ENCODE measurements at regions not wholly inside any gene's neighbourhood (a gene's known extent, or its start where the extent isn't known, plus 50 kb on each side); places are given as distances from the start of the nearest gene placed in this dataset.
"Not testable (repeated sequence)": the region's sequence is repeated elsewhere in the genome, so short reads cannot be mapped to it uniquely, and the experiment has no call there.

GRCh38 chr6:82795940-82796339, 269.7 kb downstream of the UBE3D start:
- Histone ChIP-seq H3K27ac (ENCODE audit: low read depth, low read length) (no peak overlapping the region), H3K4me3 (ENCODE audit: low read length) (no peak overlapping the region), H3K27me3 (ENCODE audit: control insufficient read depth in 2 of 2, insufficient read depth in 2 of 2, low read length in 2 of 2) (no peaks in the 10 kb centered on the region), H3K36me3 (ENCODE audit: control insufficient read depth in 2 of 3, insufficient read depth in 3 of 3, low read length in 3 of 3) (no peaks in the 10 kb centered on the region), H3K4me1 (ENCODE audit: control insufficient read depth in 2 of 2, insufficient read depth in 2 of 2, low read length in 2 of 2) (no peaks in the 10 kb centered on the region), H3K9me3 (ENCODE audit: control insufficient read depth in 2 of 3, low read length in 3 of 3) (no peaks in the 10 kb centered on the region)
- Mint-ChIP-seq H3K9me3 (peaks cover 0 to 19% (median 8%) of the 10 kb centered on the region in 11 donors), H3K27ac (no peak overlapping the region), H3K27me3 (no peaks in the 10 kb centered on the region), H3K4me3 (no peak overlapping the region), H3K36me3 (no peaks in the 10 kb centered on the region), H3K4me1 (no peaks in the 10 kb centered on the region)
- ATAC-seq, result no peak
- no peak for DNase-seq
- ChIA-PET CTCF (no interaction called here), POLR2A (no interaction called here)
- intact Hi-C loops (cut with micrococcal nuclease), result no loop called here

GRCh38 chr6:82801083-82801482, 264.6 kb downstream of the UBE3D start:
- H3K27me3 ChIP-seq (ENCODE audit: control insufficient read depth in 2 of 2, insufficient read depth in 2 of 2, low read length in 2 of 2), result no peaks in the 10 kb centered on the region
- no peak overlapping the region for H3K4me3 ChIP-seq (ENCODE audit: low read length)
- ChIA-PET POLR2A (no interaction called here), CTCF (no interaction called here)
- H3K36me3 Mint-ChIP-seq, result no peaks in the 10 kb centered on the region
- intact Hi-C loops (cut with micrococcal nuclease), result no loop called here
- no peaks in the 10 kb centered on the region for H3K27me3 Mint-ChIP-seq
- H3K27ac Mint-ChIP-seq, result no peak overlapping the region
- no peaks in the 10 kb centered on the region for H3K4me1 Mint-ChIP-seq
- no peak for DNase-seq
- H3K4me3 Mint-ChIP-seq, result no peak overlapping the region
- no peak overlapping the region for H3K27ac ChIP-seq (ENCODE audit: low read depth, low read length)
- no peaks in the 10 kb centered on the region for H3K36me3 ChIP-seq (ENCODE audit: control insufficient read depth in 2 of 3, insufficient read depth in 3 of 3, low read length in 3 of 3)
- no peaks in the 10 kb centered on the region for H3K4me1 ChIP-seq (ENCODE audit: control insufficient read depth in 2 of 2, insufficient read depth in 2 of 2, low read length in 2 of 2)
- peaks cover 0 to 35% (median 12%) of the 10 kb centered on the region in 11 donors for H3K9me3 Mint-ChIP-seq
- H3K9me3 ChIP-seq (ENCODE audit: control insufficient read depth in 2 of 3, low read length in 3 of 3), result no peaks in the 10 kb centered on the region
- no peak for ATAC-seq

DNA sequence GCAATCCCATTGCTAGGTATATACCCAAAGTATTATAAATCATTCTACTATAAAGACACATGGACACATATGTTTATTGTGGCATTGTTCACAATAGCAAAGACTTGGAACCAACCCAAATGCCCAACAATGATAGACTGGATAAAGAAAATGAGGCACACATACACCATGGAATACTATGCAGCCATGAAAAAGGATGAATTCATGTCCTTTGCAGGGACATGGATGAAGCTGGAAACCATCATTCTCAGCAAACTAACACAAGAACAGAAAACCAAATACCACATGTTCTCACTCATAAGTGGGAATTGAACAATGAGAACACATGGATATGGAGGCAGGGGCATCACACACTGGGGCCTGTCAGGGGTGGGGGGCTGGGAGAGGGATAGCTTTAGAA, 249.4 kb downstream of the UBE3D start:
- H3K27me3 ChIP-seq (ENCODE audit: control insufficient read depth in 2 of 2, insufficient read depth in 2 of 2, low read length in 2 of 2); H3K4me1 Mint-ChIP-seq; H3K4me3 Mint-ChIP-seq; DNase-seq; H3K9me3 ChIP-seq (ENCODE audit: control insufficient read depth in 2 of 3, low read length in 3 of 3); H3K36me3 Mint-ChIP-seq; H3K4me3 ChIP-seq (ENCODE audit: low read length); H3K27ac Mint-ChIP-seq; intact Hi-C loops (cut with micrococcal nuclease); H3K27me3 Mint-ChIP-seq; H3K36me3 ChIP-seq (ENCODE audit: control insufficient read depth in 2 of 3, insufficient read depth in 3 of 3, low read length in 3 of 3); H3K27ac ChIP-seq (ENCODE audit: low read depth, low read length); ATAC-seq; POLR2A ChIA-PET; H3K4me1 ChIP-seq (ENCODE audit: control insufficient read depth in 2 of 2, insufficient read depth in 2 of 2, low read length in 2 of 2); CTCF ChIA-PET: not testable (repeated sequence)
- peaks cover 0 to 14% (median 0%) of the 10 kb centered on the region in 11 donors for H3K9me3 Mint-ChIP-seq

- H3K4me3 Mint-ChIP-seq, result no peak overlapping the region
- peaks cover 0 to 12% (median 0%) of the 10 kb centered on the region in 11 donors for H3K9me3 Mint-ChIP-seq
- no peaks in the 10 kb centered on the region for H3K4me1 ChIP-seq (ENCODE audit: control insufficient read depth in 2 of 2, insufficient read depth in 2 of 2, low read length in 2 of 2)
- H3K27ac ChIP-seq (ENCODE audit: low read depth, low read length), result no peak overlapping the region
- ATAC-seq (no peak), DNase-seq (no peak)
- CTCF ChIA-PET, result no interaction called here
- H3K27ac Mint-ChIP-seq, result no peak overlapping the region
- no peaks in the 10 kb centered on the region for H3K36me3 ChIP-seq (ENCODE audit: control insufficient read depth in 2 of 3, insufficient read depth in 3 of 3, low read length in 3 of 3)
- POLR2A ChIA-PET, result no interaction called here
- no peaks in the 10 kb centered on the region for H3K36me3 Mint-ChIP-seq
- no peaks in the 10 kb centered on the region for H3K9me3 ChIP-seq (ENCODE audit: control insufficient read depth in 2 of 3, low read length in 3 of 3)
- no peak overlapping the region for H3K4me3 ChIP-seq (ENCODE audit: low read length)
- intact Hi-C loops (cut with micrococcal nuclease), result no loop called here
- H3K4me1 Mint-ChIP-seq, result no peaks in the 10 kb centered on the region
- H3K27me3 ChIP-seq (ENCODE audit: control insufficient read depth in 2 of 2, insufficient read depth in 2 of 2, low read length in 2 of 2), result no peaks in the 10 kb centered on the region
- H3K27me3 Mint-ChIP-seq, result no peaks in the 10 kb centered on the region
Observed at GRCh38 chr6:82818727-82819126, 246.9 kb downstream of the UBE3D start.

GRCh38 chr6:82823361-82823760, 242.3 kb downstream of the UBE3D start:
- peaks cover 0 to 2% (median 0%) of the 10 kb centered on the region in 11 donors for H3K9me3 Mint-ChIP-seq
- H3K27ac ChIP-seq (ENCODE audit: low read depth, low read length), result no peak overlapping the region
- H3K4me1 ChIP-seq (ENCODE audit: control insufficient read depth in 2 of 2, insufficient read depth in 2 of 2, low read length in 2 of 2), result no peaks in the 10 kb centered on the region
- H3K4me1 Mint-ChIP-seq, result no peaks in the 10 kb centered on the region
- H3K4me3 ChIP-seq (ENCODE audit: low read length), result no peak overlapping the region
- H3K36me3 Mint-ChIP-seq, result no peaks in the 10 kb centered on the region
- POLR2A ChIA-PET, result no interaction called here
- no peaks in the 10 kb centered on the region for H3K9me3 ChIP-seq (ENCODE audit: control insufficient read depth in 2 of 3, low read length in 3 of 3)
- DNase-seq (no peak), ATAC-seq (no peak)
- CTCF ChIA-PET, result no interaction called here
- H3K4me3 Mint-ChIP-seq, result no peak overlapping the region
- H3K27me3 ChIP-seq (ENCODE audit: control insufficient read depth in 2 of 2, insufficient read depth in 2 of 2, low read length in 2 of 2), result no peaks in the 10 kb centered on the region
- H3K36me3 ChIP-seq (ENCODE audit: control insufficient read depth in 2 of 3, insufficient read depth in 3 of 3, low read length in 3 of 3), result no peaks in the 10 kb centered on the region
- no peaks in the 10 kb centered on the region for H3K27me3 Mint-ChIP-seq
- intact Hi-C loops (cut with micrococcal nuclease), result no loop called here
- no peak overlapping the region for H3K27ac Mint-ChIP-seq

- ChIA-PET CTCF (no interaction called here), POLR2A (no interaction called here)
- no peak for ATAC-seq
- H3K4me3 ChIP-seq (ENCODE audit: low read length), result no peak overlapping the region
- H3K36me3 ChIP-seq (ENCODE audit: control insufficient read depth in 2 of 3, insufficient read depth in 3 of 3, low read length in 3 of 3), result no peaks in the 10 kb centered on the region
- Mint-ChIP-seq H3K36me3 (peaks cover 0 to 6% (median 6%) of the 10 kb centered on the region in 5 donors), H3K4me1 (peaks cover 0 to 5% (median 0%) of the 10 kb centered on the region in 7 donors), H3K9me3 (peaks cover 0 to 6% (median 0%) of the 10 kb centered on the region in 11 donors), H3K27me3 (peaks cover 0 to 8% (median 0%) of the 10 kb centered on the region in 5 donors), H3K4me3 (no peak overlapping the region), H3K27ac (no peak overlapping the region)
- no peak overlapping the region for H3K27ac ChIP-seq (ENCODE audit: low read depth, low read length)
- no peak for DNase-seq
- H3K9me3 ChIP-seq (ENCODE audit: control insufficient read depth in 2 of 3, low read length in 3 of 3), result no peaks in the 10 kb centered on the region
- H3K27me3 ChIP-seq (ENCODE audit: control insufficient read depth in 2 of 2, insufficient read depth in 2 of 2, low read length in 2 of 2), result no peaks in the 10 kb centered on the region
- no peaks in the 10 kb centered on the region for H3K4me1 ChIP-seq (ENCODE audit: control insufficient read depth in 2 of 2, insufficient read depth in 2 of 2, low read length in 2 of 2)
- intact Hi-C loops (cut with micrococcal nuclease), result no loop called here
Observed at GRCh38 chr6:82832811-82833210, 232.8 kb downstream of the UBE3D start.

GRCh38 chr6:82833481-82833880, 232.2 kb downstream of the UBE3D start:
- peaks cover 0 to 6% (median 0%) of the 10 kb centered on the region in 11 donors for H3K9me3 Mint-ChIP-seq

More at GRCh38 chr6:82833481-82833880, 232.2 kb downstream of the UBE3D start:
- Mint-ChIP-seq H3K27me3 (peaks cover 0 to 8% (median 0%) of the 10 kb centered on the region in 5 donors), H3K36me3 (peaks cover 0 to 6% (median 6%) of the 10 kb centered on the region in 5 donors), H3K4me1 (peaks cover 0 to 5% (median 0%) of the 10 kb centered on the region in 7 donors), H3K27ac (no peak overlapping the region), H3K4me3 (no peak overlapping the region)
- H3K9me3 ChIP-seq (ENCODE audit: control insufficient read depth in 2 of 3, low read length in 3 of 3), result no peaks in the 10 kb centered on the region
- no peaks in the 10 kb centered on the region for H3K4me1 ChIP-seq (ENCODE audit: control insufficient read depth in 2 of 2, insufficient read depth in 2 of 2, low read length in 2 of 2)
- no peak overlapping the region for H3K27ac ChIP-seq (ENCODE audit: low read depth, low read length)
- no peaks in the 10 kb centered on the region for H3K36me3 ChIP-seq (ENCODE audit: control insufficient read depth in 2 of 3, insufficient read depth in 3 of 3, low read length in 3 of 3)
- H3K4me3 ChIP-seq (ENCODE audit: low read length), result no peak overlapping the region
- ChIA-PET CTCF (no interaction called here), POLR2A (no interaction called here)
- no peak for DNase-seq
- no peaks in the 10 kb centered on the region for H3K27me3 ChIP-seq (ENCODE audit: control insufficient read depth in 2 of 2, insufficient read depth in 2 of 2, low read length in 2 of 2)
- intact Hi-C loops (cut with micrococcal nuclease), result no loop called here
- no peak for ATAC-seq
